CD4-positive, alpha-beta T cell (primary cell): ENCODE measurements at regions not wholly inside any gene's neighbourhood (a gene's known extent, or its start where the extent isn't known, plus 50 kb on each side); places are given as distances from the start of the nearest gene placed in this dataset.
"Not testable (repeated sequence)": the region's sequence is repeated elsewhere in the genome, so short reads cannot be mapped to it uniquely, and the experiment has no call there.

Experiments used
- ATAC-seq: fragments of 200-7000 bp; cut with Tn5 transposase; one replicate; pipeline ENCODE4 v1.10.0; 2022; ENCODE audit warnings: mild to moderate bottlenecking; ENCODE audit not compliant: poor library complexity
- CTCF ChIA-PET: fragments of 350-600 bp; sonication (Branson Sonifier 250); formaldehyde crosslinking; loops from one replicate; lab custom pipeline; 2021; ENCODE audit warnings: antibody characterized with exemption, inconsistent platforms; lab: Charles Lee
- POLR2A ChIA-PET: fragments of 350-600 bp; sonication (Branson Sonifier 250); formaldehyde crosslinking; loops from one replicate; lab custom pipeline; 2021; ENCODE audit warnings: antibody characterized with exemption, inconsistent platforms; lab: Charles Lee
- DNase-seq, 14 experiments: peaks; one replicate each; pipeline ENCODE4 v3.0.0-alpha.2; 2013 to 2020; ENCODE audit warnings: mixed read lengths in 2 of 14
- H3K27ac ChIP-seq, 2 donors: one replicate each; pipeline versions ENCODE4 v1.5.1 to v1.7.0; 2013; ENCODE audit warnings: low read length in 2 of 2, low read depth in 1 of 2, mild to moderate bottlenecking in 1 of 2
- H3K27me3 ChIP-seq, 2 experiments: 1 replicate in 1 of 2; 2 replicates in 1 of 2; pipeline versions ENCODE4 v1.6.1 to v1.7.0; 2013; ENCODE audit warnings: low read length in 2 of 2, control low read depth in 1 of 2, mild to moderate bottlenecking in 1 of 2, moderate library complexity in 1 of 2; ENCODE audit not compliant: insufficient read depth in 2 of 2, control insufficient read depth in 1 of 2
- H3K36me3 ChIP-seq: one replicate; pipeline ENCODE4 v1.6.1; 2013; ENCODE audit warnings: low read length, control low read depth; ENCODE audit not compliant: insufficient read depth
- H3K4me1 ChIP-seq: one replicate; pipeline ENCODE4 v1.6.1; 2013; ENCODE audit warnings: low read length, control low read depth; ENCODE audit not compliant: insufficient read depth
- H3K4me3 ChIP-seq: one replicate; pipeline ENCODE4 v1.5.1; 2013; ENCODE audit warnings: mild to moderate bottlenecking, low read length, moderate library complexity
- H3K9me3 ChIP-seq, 2 experiments: 1 replicate in 1 of 2; 2 replicates in 1 of 2; pipeline versions ENCODE4 v1.6.1 to v1.7.0; 2013; ENCODE audit warnings: low read length in 2 of 2, mild to moderate bottlenecking in 2 of 2, control low read depth in 1 of 2, moderate library complexity in 1 of 2; ENCODE audit not compliant: control insufficient read depth in 1 of 2, insufficient read depth in 1 of 2
- H3K27ac Mint-ChIP-seq: one replicate; pipeline ENCODE4 v1.8.0; 2020; ENCODE audit warnings: mixed read lengths
- H3K27me3 Mint-ChIP-seq: one replicate; pipeline ENCODE4 v1.8.0; 2021; ENCODE audit warnings: mixed read lengths
- H3K36me3 Mint-ChIP-seq: one replicate; pipeline ENCODE4 v1.8.0; 2021; ENCODE audit warnings: low read depth, mixed read lengths
- H3K4me1 Mint-ChIP-seq: one replicate; pipeline ENCODE4 v1.8.0; 2021; ENCODE audit warnings: low read depth, mixed read lengths
- H3K4me3 Mint-ChIP-seq: one replicate; pipeline ENCODE4 v1.8.0; 2020; ENCODE audit warnings: mild to moderate bottlenecking, mixed read lengths
- H3K9me3 Mint-ChIP-seq: one replicate; pipeline ENCODE4 v1.8.0; 2020; ENCODE audit warnings: mixed read lengths
- intact Hi-C, 2 experiments: fragments of 100-400 bp; cut with DNase I in 1 of 2; cut with micrococcal nuclease in 1 of 2; formaldehyde crosslinking; loops; one replicate each; pipeline versions ENCODE4 v1.15.1 to v1.9.0; 2023 to 2025; cut with DNase I, micrococcal nuclease
- TF ChIP-seq, protein P1 (sequence below): fragments of 200-600 bp; IDR thresholded peaks from one replicate; pipeline ENCODE4 v1.8.0; 2022; ENCODE audit warnings: antibody characterized with exemption, mild to moderate bottlenecking

DNA sequence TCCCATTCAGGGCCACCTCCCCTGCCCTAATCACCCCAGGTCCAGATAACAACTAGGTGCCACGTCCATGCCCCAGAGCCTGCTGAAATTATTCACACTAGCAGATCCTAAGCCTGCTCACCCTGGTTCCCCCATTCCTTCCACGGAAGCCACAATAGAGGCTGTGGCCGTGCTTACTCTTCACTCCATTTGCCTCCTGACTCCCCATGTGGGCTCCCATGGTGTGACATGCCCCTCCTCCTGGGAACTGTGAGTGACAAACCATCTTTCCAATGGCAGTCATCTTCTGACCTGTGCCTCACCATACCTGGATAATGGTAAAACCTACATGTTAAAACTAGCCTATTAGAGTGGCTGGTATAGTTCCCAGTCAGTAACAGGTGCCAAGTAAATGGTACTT, 216.2 kb upstream of the PRKCQ start:
- no peaks in the 10 kb centered on the region for H3K27me3 Mint-ChIP-seq
- H3K36me3 Mint-ChIP-seq, result no peaks in the 10 kb centered on the region
- no peaks in the 10 kb centered on the region for H3K4me1 Mint-ChIP-seq
- intact Hi-C loops, result no loop called here
- DNase-seq, result no peak
- no peak for ATAC-seq
- TF ChIP-seq, protein P1, sequence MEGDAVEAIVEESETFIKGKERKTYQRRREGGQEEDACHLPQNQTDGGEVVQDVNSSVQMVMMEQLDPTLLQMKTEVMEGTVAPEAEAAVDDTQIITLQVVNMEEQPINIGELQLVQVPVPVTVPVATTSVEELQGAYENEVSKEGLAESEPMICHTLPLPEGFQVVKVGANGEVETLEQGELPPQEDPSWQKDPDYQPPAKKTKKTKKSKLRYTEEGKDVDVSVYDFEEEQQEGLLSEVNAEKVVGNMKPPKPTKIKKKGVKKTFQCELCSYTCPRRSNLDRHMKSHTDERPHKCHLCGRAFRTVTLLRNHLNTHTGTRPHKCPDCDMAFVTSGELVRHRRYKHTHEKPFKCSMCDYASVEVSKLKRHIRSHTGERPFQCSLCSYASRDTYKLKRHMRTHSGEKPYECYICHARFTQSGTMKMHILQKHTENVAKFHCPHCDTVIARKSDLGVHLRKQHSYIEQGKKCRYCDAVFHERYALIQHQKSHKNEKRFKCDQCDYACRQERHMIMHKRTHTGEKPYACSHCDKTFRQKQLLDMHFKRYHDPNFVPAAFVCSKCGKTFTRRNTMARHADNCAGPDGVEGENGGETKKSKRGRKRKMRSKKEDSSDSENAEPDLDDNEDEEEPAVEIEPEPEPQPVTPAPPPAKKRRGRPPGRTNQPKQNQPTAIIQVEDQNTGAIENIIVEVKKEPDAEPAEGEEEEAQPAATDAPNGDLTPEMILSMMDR, result no peak
- Histone ChIP-seq H3K9me3 (no peaks in the 10 kb centered on the region), H3K36me3 (no peaks in the 10 kb centered on the region), H3K4me3 (no peak overlapping the region), H3K27me3 (no peaks in the 10 kb centered on the region), H3K27ac (no peak overlapping the region), H3K4me1 (no peaks in the 10 kb centered on the region)
- no peaks in the 10 kb centered on the region for H3K9me3 Mint-ChIP-seq
- H3K27ac Mint-ChIP-seq, result no peak overlapping the region
- H3K4me3 Mint-ChIP-seq, result no peak overlapping the region
- POLR2A ChIA-PET, result no interaction called here
- CTCF ChIA-PET, result no interaction called here

DNA sequence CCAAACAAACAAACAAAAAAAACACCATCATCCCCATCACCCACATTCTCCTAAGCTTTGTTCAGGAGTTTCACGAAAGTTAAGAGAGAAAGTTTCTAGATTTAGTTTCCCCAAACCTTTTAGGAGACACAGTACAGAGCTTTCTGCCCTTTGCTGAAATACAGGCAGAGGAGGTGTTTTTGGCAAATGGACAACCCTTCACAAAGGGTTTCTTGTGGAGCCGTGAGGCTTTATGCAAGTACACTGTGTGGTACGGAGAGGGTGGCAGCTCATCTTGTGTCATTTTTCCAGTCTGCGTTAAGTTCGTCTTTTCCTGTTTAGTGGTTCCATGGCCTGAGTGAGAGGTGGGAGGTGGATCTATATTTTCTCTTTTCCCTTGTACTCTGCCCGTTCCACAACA, 215.5 kb upstream of the PRKCQ start:
- ATAC-seq (no peak), DNase-seq (no peak)
- Histone ChIP-seq H3K27me3 (no peaks in the 10 kb centered on the region), H3K27ac (no peak overlapping the region), H3K9me3 (no peaks in the 10 kb centered on the region), H3K36me3 (no peaks in the 10 kb centered on the region), H3K4me1 (no peaks in the 10 kb centered on the region), H3K4me3 (no peak overlapping the region)
- Mint-ChIP-seq H3K4me3 (no peak overlapping the region), H3K27ac (no peak overlapping the region), H3K9me3 (no peaks in the 10 kb centered on the region), H3K27me3 (peaks cover 3% of the 10 kb centered on the region), H3K4me1 (no peaks in the 10 kb centered on the region), H3K36me3 (no peaks in the 10 kb centered on the region)
- intact Hi-C loops, result no loop called here
- ChIA-PET CTCF (no interaction called here), POLR2A (no interaction called here)
- TF ChIP-seq, protein P1, result no peak

DNA sequence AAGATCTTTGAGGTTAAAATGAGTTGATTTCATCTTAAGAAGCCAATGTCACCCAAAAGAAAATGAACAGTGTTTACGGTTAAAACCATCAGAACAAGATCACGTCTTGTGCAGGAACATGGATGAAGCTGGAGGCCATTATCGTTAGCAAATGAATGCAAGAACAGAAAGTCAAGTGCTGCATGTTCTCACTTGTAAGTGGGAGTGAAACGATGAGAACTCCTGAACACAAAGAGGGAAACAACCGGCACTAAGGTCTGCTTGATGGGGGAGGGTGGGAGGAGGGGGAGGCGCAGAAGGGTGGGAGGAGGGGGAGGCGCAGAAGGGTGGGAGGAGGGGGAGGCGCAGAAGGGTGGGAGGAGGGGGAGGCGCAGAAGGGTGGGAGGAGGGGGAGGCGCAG, 214.8 kb upstream of the PRKCQ start:
- H3K27me3 Mint-ChIP-seq, H3K9me3 Mint-ChIP-seq, CTCF ChIA-PET: not testable (repeated sequence)

DNA sequence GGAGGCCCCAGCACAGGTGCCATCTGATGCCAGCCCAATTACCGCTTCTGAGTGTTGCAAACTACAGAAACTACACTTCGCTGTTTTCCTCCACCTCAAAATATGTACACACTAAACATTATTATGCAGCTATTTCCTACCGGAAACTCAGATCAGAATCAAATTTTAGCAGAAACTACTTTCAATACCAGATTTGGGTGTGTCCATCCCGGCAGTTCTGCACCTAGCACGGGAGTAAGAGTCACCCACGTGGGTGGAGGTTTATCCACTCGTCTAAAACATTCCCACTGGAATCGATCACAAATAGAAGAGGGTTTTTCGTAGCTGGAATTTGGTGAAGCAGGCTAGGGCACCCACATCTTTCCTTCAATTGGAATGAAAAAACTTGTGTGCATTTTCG, 214.4 kb upstream of the PRKCQ start:
- H3K27ac ChIP-seq, result no peak overlapping the region
- CTCF ChIA-PET, result no interaction called here
- Mint-ChIP-seq H3K27me3 (peaks cover 6% of the 10 kb centered on the region), H3K36me3 (no peaks in the 10 kb centered on the region), H3K9me3 (no peaks in the 10 kb centered on the region), H3K4me1 (no peaks in the 10 kb centered on the region), H3K27ac (no peak overlapping the region), H3K4me3 (no peak overlapping the region)
- intact Hi-C loops, result no loop called here
- ATAC-seq (no peak), DNase-seq (no peak)
- no peaks in the 10 kb centered on the region for H3K36me3 ChIP-seq
- H3K4me3 ChIP-seq, result no peak overlapping the region
- H3K27me3 ChIP-seq, result no peaks in the 10 kb centered on the region
- POLR2A ChIA-PET, result no interaction called here
- H3K9me3 ChIP-seq, result no peaks in the 10 kb centered on the region
- TF ChIP-seq, protein P1, result no peak
- H3K4me1 ChIP-seq, result no peaks in the 10 kb centered on the region

More for the DNA sequence above, 214.8 kb upstream of the PRKCQ start:
- ATAC-seq, H3K4me1 ChIP-seq, H3K4me1 Mint-ChIP-seq, H3K27me3 ChIP-seq, intact Hi-C loops, H3K36me3 Mint-ChIP-seq, DNase-seq, H3K4me3 Mint-ChIP-seq, H3K9me3 ChIP-seq, POLR2A ChIA-PET, H3K4me3 ChIP-seq, H3K27ac Mint-ChIP-seq, H3K27ac ChIP-seq, H3K36me3 ChIP-seq: not testable (repeated sequence)
